NCI-H2081 treated with DMSO at 0.1 percent for 48 hours (cell line): ENCODE measurements at regions not wholly inside any gene's neighbourhood (a gene's known extent, or its start where the extent isn't known, plus 50 kb on each side); places are given as distances from the start of the nearest gene placed in this dataset.
"Not testable (repeated sequence)": the region's sequence is repeated elsewhere in the genome, so short reads cannot be mapped to it uniquely, and the experiment has no call there.

Source experiments
- DNase-seq: peaks from one replicate; lab custom pipeline; 2025; lab: John Stamatoyannopoulos, UW

- no peak for DNase-seq
These were observed 69.3 kb downstream of the SHANK2 start for GRCh38 chr11:71182791-71183677.

GRCh38 chr11:71181566-71181965 is 70.8 kb downstream of the SHANK2 start:
- no peak for DNase-seq

- DNase-seq = no peak
These were observed 71.5 kb downstream of the SHANK2 start for GRCh38 chr11:71180694-71181470.

DNA sequence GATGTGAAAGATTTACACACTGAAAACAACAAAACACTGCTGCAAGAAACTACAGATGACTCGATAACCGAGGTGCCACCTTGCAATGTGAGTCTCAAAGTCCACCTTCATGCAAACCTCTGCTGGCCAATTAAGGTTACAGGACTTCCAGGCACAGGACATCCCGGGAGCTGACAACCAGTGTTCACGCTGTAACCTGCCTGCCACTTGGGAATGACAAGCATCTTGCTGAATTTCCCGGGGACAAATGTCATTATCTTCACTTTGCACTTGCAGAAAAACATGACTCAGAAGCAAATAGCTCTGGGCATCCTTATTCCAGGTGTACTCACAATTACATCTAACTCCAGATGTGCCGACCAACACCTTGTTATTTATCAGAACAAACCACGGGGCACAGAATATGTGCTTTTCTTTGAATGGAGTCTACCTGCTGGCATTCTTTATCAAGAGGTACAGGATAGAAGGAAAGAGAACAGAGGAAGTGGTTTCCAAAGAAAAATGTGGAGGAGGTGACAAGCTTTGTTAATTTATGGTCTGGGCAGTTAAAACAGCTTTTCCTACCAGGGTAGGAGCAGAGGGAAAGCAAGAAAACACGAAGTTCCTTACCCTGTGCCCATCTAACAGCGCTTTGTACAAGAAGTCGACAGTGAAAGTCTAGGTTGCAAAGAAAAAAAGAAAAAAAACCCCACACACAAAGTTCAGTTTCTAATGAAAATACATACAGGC is 72.3 kb downstream of the SHANK2 start:
- DNase-seq = no peak

- DNase-seq = no peak
These were observed 74.3 kb downstream of the SHANK2 start for GRCh38 chr11:71178076-71178475.

GRCh38 chr11:71176812-71177211 is 75.6 kb downstream of the SHANK2 start:
- no peak for DNase-seq

DNA sequence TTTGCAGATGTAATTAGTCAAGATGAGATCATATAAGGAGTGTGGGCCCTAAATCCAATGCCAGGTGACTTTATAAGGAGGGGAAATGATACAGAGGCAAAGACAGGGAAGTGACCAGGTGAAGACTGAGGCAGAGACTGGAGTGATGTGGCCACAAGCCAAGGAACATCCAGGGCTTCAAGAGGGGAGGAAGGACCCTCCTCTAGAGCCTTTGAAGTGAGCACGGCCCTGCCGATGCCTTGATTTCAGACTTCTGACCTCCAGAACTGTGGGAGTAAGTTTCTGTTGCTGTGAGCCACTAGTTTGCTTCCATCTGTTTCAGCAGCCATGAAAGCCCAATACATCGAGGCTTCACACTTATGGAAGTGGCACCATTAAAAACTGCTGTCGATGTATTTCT is 78.7 kb downstream of the SHANK2 start:
- DNase-seq = no peak

DNA sequence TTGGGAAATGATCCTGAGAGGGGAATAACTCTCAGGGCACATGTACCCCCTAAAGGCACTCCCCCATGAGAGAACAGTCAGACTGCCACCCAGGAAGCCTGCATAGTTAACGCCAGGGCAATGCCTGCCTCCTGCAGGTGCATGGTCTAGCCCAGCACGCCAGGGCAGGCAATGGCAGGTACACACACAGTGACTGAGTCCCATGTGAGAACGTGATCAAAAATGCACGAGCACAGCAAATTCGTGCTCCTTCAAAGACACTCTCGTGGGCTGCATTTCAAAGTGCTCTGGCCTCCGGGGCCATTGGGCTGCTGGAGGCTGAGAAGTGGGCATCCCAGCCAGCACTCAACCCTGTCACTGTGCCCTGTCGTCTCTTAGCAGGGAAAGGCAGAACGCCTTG is 79.7 kb downstream of the SHANK2 start:
- DNase-seq = no peak

GRCh38 chr11:71171576-71171975 is 80.8 kb downstream of the SHANK2 start:
- DNase-seq = no peak

GRCh38 chr11:71170624-71171423 is 81.6 kb downstream of the SHANK2 start:
- DNase-seq = no peak

DNA sequence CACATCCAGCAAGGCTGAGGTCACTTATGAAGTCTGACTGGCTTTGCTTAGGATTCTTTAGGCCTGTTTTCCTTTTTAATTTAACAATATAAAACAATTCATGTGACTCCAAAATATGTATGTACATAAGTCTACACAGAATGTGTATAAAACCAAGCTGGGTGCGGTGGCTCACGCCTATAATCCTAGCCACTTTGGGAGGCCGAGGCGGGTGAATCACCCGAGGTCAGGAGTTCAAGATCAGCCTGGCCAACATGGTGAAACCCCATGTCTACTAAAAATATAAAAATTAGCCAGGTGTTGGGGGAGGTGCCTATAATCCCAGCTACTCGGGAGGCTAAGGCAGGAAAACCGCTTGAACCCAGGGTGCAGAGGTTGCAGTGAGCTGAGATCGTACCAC is 83.1 kb downstream of the SHANK2 start:
- no peak for DNase-seq

DNA sequence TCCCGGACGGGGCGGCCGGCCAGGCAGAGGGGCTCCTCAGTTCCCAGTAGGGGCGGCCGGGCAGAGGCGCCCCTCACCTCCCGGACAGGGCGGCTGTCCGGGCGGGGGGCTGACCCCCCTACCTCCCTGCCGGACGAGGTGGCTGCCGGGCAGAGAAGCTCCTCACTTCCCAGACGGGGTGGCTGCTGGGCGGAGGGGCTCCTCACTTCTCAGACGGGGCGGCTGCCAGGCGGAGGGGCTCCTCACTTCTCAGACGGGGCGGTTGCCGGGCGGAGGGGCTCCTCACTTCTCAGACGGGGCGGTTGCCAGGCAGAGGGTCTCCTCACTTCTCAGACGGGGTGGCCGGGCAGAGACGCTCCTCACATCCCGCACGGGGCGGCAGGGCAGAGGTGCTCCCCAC is 84.6 kb downstream of the SHANK2 start:
- DNase-seq = not testable (repeated sequence)

GRCh38 chr11:71165771-71166170 is 86.6 kb downstream of the SHANK2 start:
- no peak for DNase-seq

DNA sequence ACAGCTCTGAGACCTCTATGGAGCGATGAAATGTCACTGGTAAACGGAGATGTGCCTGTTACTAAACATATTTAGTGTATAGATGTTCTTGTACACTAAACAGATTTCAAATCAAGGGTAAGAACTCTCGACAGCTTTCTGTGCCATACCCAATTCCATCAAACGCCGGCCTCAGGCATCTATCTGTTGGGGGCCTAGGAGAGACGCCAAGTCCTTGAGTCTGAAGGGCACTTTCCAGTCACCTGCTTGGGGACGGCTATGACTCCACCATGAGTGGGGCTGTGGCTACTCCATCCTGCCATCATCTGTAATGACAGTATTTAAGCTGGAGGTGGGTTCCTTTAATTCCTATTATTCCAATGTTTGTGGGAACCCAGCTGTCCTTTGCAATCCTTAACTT is 87.8 kb downstream of the SHANK2 start:
- DNase-seq = no peak

GRCh38 chr11:71164186-71164585 is 88.2 kb downstream of the SHANK2 start:
- DNase-seq = no peak

- DNase-seq = no peak
These were observed 89.0 kb downstream of the SHANK2 start for GRCh38 chr11:71163371-71163770.

DNA sequence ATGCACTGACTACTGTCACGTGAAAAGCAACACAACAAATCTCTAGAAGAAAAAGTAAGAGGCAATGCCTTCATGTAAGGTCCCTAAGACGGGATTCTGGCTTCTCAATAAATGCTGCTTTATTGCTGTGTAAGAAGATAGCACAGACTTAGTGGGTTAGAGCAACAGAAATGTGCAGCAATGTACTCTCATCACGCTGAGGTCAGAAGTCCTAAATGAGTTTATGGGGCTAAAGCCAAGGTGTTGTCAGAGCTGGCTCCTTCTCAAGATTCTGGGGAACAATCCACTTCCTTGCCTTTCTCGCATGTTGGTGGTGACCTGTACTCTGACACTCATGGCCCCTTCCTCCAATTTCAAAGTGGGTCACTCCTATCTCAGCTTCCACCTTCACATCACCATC is 93.4 kb downstream of the SHANK2 start:
- no peak for DNase-seq

DNA sequence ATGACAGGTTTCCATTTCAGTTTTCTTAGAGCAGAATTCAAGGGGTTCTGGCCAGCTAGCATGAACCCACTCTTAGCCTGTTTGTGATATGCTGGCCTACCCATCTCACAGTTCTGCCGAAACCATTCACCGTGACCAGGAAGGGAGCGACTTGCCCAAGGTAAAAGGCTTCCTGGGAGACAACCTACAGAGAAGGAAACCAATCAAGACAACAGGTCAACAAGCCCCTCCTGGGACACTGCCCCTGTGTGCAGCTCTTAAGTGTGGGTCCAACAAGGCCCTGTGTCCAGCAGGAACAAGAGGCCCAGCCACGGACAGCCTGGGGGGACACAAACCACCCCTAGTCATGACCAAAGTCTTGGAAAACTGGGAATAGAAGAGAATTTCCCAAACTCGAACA is 94.7 kb downstream of the SHANK2 start:
- DNase-seq = not testable (repeated sequence)

DNA sequence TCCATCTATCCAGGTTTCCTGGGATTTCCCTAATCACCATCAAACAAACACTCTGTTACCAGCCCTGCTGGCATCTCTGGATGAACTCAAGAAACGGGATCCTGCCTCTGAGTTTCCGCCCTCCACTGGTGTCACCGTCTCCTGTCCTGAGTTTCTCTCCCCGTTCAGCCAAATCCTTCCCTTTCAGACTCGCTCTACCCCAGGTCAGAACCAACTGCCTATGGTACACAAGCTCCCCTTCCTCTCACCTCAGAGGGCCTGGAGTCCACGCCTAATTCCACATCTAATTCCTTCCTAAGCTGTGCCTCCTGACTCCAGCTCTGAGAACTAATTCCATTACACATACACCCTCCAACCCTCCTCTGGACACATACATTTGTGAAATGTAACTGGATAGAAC is 96.1 kb downstream of the SHANK2 start:
- DNase-seq = no peak

GRCh38 chr11:71155846-71156245 is 96.5 kb downstream of the SHANK2 start:
- DNase-seq = no peak

- no peak for DNase-seq
These were observed 98.0 kb downstream of the SHANK2 start for GRCh38 chr11:71154261-71154805.
